VCaP (cell line): ENCODE measurements at regions not wholly inside any gene's neighbourhood (a gene's known extent, or its start where the extent isn't known, plus 50 kb on each side); places are given as distances from the start of the nearest gene placed in this dataset.

Experiments
- H3K27ac ChIP-seq: fragments of 450-650 bp; 2 replicates; pipeline ENCODE4 v1.5.1; 2017
- CTCF ChIP-seq: fragments of 450-650 bp; conservative IDR thresholded peaks from 2 replicates; pipeline ENCODE4 v1.5.1; 2017; ENCODE audit warnings: mild to moderate bottlenecking, moderate library complexity

GRCh38 chr10:83153714-83154113 is 985.6 kb upstream of the GHITM start:
- no peak overlapping the region for H3K27ac ChIP-seq
- no peak for TF ChIP-seq CTCF

- H3K27ac ChIP-seq: no peak overlapping the region
- no peak for TF ChIP-seq CTCF
Measured at GRCh38 chr10:83164156-83164555, 975.2 kb upstream of the GHITM start.

GRCh38 chr10:83165265-83165664 is 974.0 kb upstream of the GHITM start:
- no peak for TF ChIP-seq CTCF
- peak overlapping the region; percentile 19; the same call in 1 of the 2 replicates for H3K27ac ChIP-seq

- no peak overlapping the region for H3K27ac ChIP-seq
- peak; percentile 68 for TF ChIP-seq CTCF
Measured at GRCh38 chr10:83166344-83166743, 973.0 kb upstream of the GHITM start.

- H3K27ac ChIP-seq: no peak overlapping the region
- no peak for TF ChIP-seq CTCF
Measured at GRCh38 chr10:83167081-83167480, 972.2 kb upstream of the GHITM start.

- H3K27ac ChIP-seq: no peak overlapping the region
- no peak for TF ChIP-seq CTCF
Measured at GRCh38 chr10:83176901-83177300, 962.4 kb upstream of the GHITM start.

- H3K27ac ChIP-seq: no peak overlapping the region
- TF ChIP-seq CTCF: no peak
Measured at GRCh38 chr10:83178526-83178925, 960.8 kb upstream of the GHITM start.

- no peak for TF ChIP-seq CTCF
- H3K27ac ChIP-seq: no peak overlapping the region
Measured at GRCh38 chr10:83179371-83179770, 959.9 kb upstream of the GHITM start.
